ENCODE measurements at regions not wholly inside any gene's neighbourhood (a gene's known extent, or its start where the extent isn't known, plus 50 kb on each side); places are given as distances from the start of the nearest gene placed in this dataset.
A peak's percentile ranks its signal among the peaks of the same experiment; 100 is the strongest.
"Not testable (repeated sequence)": the region's sequence is repeated elsewhere in the genome, so short reads cannot be mapped to it uniquely, and the experiment has no call there.

DNA sequence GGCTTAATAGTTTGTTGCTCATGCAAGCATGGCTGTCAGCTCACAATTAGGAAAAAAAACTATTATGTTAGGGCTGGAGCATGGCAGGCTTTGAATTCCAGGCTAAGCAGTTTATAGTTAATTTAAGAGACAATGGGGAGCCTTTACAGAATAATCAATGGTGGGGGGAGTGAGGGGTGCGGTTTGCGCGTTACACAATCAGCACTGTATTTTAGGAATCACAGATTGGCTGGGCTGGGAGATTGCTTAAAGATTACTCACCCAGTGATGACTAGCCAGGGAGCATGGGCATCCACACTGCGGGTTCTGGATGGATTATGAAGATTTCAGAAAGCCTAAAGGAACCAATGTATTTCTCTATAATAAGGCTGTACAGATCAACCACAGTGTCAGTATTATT is 186.6 kb downstream of the SOX3 start:
- no peak for DNase-seq

DNA sequence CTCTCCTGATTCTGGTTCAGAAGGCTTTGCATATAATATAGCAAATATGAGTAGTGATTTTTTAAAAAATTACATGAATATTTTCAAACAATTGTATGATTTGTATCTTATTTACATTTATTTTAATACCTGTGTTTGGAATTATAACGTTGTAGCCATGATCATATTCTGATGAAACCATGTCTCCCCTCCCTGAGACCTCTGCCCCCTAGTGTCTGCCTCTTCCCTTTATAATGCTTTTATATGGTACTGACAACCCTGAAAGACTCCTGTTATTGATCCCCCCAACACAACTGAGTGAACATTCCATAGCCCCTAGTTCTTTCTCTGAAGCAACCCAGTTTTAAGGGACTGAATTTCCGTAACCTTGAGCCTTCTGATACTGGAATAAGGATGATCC is 187.4 kb downstream of the SOX3 start:
- DNase-seq: no peak

DNA sequence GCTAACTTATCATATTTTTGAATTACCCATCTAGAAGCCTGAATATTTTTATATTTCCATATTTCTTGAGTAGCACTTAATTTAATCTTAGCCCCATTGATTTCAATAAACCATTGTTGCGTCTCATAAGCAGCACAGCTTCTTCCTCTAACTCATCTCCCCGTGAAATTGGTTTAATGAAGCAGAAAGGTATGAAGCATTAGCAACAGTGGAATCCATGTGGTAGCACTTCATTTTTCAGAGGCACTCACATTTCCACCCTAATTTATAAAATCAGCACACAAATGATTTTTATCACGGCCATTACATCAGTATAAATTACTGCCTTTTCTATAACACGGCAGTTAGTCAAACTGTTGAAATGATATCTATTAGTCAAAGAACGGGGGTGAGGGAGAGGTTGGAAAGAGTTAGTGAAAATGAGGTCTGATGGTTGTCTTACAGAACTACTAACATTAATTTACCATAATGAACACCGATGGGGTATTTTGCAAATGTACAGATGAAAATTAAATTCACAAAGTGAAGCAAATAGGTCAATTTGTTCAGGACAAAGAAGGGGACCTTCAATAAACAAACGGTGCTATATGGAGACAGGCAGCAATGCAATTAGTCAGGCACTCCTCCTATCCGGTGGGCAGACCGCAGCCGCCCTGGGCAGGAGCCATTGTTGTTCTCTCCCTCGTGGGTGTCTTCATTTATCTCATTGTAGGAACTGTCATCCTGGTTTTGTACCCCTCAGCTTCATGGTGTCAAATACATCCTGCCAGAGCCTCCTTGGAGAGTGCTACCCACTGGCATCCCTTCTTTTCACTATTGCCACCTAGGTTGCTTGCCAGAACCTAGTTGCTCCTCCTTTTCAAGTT is 205.7 kb downstream of the SOX3 start:
- no peak for DNase-seq

DNA sequence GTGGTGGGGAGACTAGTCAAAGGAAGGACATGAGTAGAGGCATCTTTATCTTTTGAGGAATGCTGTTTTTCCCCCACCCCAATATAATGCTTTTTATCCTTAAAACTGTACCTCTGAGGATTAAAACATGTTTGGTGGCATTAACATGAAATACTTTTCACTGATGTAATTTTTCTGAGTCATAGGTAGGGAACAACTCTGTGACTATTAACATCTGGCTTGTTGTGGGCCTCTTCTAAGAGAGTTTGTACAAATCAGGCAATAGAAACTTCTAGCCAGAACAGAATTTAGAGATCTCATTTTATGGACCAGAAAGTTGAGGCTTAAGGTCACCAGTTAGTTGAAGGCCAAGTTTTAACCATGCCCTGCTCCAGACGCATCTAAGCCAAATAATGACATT is 207.6 kb downstream of the SOX3 start:
- no peak for DNase-seq

DNA sequence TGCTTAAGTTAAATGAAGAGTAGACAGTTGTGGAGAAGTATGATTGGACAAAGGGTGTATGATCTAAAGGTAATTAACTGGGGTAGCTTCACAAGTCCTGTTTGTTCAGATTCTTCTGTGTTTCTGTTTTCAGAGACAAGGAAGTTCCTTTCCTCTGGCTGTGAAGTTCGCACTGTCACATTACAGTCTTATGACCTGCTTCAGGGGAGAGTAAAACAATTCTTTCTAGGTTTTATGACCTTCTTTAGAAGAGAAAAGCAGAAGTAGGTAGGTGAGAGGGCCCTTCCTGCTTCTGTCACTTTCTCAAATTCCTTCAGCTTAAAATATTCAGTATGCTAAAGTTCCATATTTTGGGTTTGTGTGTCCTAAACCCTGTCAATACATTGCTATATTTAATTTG is 211.9 kb downstream of the SOX3 start:
- peak; percentile 6 for DNase-seq

DNA sequence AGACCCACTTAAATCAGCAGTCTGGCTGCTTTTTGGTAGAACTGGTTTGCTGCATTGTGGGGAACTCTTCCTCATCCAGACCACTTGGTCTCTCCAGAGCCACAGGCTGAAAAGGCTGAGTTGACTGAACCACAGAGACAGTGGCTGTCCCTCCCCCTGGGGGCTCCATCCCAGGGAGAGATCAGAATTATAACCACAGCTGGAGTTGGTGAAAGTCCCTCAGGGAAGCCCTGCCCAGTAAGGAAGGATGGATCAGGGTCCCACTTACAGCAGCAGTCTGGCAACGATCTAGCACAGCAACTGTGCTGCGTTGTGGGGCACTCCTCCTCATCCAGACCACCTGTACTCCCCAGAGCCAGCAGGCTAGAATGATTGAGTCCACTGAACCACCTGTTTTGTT is 212.7 kb downstream of the SOX3 start:
- no peak for DNase-seq

DNA sequence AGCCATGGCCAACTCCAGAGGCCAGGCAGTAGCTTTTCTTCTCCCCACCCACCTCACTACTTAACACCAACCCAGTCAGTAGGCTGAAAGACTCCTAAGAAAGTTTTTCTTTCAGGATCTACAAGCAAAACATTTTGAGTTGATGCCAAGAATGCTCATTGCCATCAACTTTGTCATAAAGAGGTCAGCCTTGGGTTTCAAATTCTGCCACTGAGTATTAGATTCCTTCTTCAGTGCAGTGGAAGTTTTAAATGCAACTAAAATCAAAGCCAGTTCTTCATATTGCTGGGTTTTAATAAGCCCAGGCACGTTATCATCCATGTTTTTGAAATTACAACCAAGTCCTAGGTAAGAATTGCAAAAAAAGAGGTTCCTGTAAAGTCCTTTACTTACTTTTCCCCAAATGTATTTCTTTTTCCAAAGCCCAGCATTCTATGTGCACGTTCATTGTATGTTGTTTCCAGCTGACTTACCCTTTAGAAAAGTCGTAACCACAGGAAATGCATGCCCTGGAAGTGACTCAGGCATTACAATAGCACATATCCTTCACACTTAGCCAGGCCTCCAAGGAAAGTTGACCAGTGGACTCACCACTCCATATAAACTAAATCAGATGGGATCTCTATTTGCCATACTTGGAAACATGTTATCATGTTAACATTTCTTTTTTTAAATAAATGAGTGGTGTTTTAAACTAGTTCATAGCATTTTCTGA is 229.9 kb downstream of the SOX3 start:
- no peak for DNase-seq

DNA sequence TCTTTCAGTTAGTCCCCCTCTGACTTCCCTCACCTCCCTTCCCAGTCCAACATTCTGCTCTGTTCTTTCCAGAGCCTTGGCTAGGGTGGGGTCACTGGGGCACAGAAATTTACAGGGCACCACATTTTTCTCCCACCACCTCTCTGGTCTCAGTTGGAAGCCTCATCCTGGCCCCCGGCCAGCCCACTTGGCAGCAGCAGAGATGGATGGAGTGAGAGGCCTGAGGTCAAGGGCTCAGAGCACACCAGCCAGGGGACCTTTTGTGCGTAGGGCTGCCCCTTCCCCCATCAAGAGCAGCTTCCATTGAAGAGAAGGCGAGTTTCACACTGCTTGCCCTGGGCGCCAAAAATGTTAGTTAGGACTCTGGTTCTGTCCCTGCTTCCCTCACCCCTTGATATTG is 230.9 kb downstream of the SOX3 start:
- DNase-seq: no peak

DNA sequence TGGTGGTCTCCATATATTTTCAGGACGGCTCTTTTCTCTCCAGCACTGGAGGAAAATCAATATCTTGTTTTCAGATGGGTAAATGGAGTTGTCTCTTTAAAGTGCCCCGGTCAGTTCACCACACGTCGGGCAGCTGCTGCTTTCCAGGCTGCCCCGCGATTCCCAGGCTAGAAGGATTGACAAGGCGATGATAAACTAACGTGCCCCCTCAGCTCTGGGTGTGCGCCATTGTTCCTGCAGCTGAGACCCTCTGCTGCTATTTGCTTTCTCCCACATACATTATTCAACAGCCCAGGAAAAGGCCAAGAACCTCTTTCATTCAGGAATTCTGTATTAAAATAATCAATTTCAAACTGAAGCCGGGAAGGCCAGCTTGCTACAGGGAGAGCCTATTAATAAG is 254.5 kb downstream of the SOX3 start:
- DNase-seq: no peak

DNA sequence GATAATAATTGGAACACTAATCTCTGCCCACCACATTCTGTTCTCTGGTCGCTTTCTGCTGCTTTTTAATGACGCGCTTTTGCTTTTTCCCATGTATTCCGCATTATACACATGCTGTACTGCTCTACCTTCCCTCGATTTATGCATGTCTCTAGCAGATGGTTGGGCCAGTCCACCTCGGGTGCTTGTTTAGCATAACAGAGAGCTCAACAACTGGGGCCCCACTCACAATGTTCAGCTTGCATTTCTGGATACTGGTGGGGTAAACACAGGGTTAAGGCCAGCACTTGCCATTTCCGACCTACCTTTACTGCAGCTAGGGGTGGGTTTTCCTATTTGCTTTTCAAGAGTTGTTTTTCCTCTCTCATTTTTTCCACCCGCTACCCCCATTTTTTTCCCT is 255.8 kb downstream of the SOX3 start:
- DNase-seq: no peak

DNA sequence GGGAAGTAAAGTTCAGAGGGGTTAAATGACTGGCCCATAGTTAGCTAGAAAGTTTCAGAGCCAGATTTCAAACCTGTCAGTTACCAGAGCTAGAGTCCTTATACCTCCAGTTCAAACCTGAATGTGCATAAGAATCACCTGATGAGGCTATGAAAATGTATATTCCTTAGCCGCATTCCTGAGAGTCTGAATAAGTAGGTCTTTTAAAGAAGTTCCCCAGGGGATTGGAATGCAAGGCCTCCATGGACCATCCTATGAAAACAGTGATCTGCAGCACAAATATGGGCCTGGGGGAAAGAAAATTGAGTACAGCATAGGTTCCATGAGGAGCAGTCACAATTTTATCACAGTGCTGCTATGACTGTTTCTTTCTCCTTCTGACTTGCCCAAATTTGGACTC is 263.9 kb upstream of the CXorf66 start:
- DNase-seq: no peak

DNA sequence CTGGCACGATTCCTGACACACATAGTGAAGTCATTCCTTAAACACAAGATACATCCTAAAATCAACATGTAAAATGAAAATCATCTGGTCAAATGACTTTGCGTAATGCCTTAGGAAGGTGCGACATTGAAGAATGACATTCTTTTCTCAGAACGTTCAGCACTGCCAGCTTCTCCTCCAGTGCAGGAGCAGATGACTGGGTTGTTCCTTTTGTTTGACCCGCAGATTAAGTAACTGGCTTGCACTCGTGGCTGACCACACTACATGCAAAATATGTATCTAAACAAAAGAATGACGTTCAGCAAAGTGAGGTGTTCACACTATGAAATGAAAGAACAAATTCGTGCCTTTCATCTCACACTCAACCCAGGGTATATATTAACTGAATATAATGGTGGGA is 260.7 kb upstream of the CXorf66 start:
- not testable (repeated sequence) for DNase-seq

DNA sequence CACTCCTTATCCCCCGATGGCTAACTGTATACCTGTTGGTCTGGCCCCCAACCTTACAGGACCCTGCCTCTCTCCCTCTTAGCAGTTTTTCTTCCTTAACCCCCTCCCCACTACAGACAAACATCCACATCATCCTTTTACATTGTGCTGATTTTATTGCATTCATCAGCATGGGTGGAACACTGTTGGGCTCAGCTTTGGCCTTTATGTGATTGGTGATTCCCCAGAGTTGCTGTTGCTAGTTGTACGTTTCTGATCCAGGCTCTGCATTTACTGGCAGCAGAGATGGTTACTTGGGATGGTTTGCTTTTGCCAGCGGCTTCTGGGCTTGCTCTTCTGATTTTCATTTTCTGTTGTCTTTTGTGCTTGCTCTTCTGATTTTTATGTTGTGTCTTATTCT is 250.6 kb upstream of the CXorf66 start:
- DNase-seq: not testable (repeated sequence)

DNA sequence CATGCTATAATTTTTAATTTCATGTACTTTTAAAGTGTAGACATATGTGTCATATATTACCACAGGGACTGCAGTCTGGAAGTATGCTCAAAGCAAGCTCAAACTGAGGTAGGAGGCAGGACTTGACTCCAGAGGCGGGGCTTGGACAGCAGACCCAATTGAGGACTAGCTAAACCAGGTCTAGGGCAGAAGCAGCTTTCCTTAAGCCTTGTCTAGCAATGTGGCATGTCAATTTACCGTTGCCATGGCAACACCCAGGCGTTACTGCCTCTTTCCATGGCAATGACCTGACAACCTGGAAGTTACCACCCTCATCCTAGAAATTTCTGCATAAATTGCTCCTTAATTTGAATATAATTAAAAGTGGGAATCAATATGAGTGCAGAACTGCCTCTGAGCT is 249.2 kb upstream of the CXorf66 start:
- DNase-seq: not testable (repeated sequence)

DNA sequence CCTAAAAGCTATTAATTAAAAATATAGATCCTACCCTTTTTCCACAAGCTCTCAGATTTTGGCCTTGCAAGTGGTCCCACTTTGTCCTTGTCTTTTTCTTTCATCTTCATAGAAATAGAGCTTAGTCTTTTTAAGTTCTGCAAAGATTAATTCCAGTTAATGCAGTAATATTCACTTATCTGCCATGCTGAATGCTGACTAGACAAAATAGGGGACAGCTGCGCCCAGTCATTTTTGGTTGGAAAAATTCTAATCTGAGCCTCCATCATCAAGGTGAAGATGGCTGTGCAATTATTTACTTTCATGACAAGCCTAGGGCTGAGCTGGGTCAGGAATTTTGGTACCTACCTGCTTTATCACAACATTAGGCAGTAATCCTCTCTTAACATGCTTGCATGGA is 241.3 kb upstream of the CXorf66 start:
- no peak for DNase-seq

DNA sequence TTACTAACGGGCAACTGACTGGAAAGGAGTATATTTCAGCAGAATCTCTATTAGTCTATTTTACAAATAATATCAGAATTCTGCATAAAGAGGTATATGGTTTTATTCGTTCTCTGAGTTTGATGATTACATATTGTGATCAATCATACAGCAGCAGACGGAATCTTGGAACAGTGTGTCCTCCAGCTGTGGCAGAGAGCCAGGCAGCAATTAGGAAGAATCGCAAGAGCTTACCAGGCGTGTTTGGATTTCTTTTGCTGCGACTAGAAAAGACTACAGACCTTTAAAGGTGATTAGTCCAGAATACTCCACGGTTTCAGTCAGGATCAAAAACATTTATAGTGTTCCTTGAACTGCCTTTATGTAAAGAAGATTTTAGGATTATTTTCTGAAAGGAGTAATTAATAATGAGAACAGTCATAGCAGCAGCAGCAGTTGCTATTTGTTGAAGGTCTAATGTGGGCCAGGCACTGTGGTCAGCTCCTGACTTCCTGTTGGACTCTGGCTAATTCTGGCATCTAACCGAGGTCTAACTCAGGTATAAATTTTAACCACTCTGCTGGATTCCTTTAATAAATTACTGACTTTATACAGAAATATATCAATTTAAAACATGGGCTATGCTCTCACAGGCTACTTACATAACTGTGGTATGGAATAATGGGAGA is 225.3 kb upstream of the CXorf66 start:
- no peak for DNase-seq

DNA sequence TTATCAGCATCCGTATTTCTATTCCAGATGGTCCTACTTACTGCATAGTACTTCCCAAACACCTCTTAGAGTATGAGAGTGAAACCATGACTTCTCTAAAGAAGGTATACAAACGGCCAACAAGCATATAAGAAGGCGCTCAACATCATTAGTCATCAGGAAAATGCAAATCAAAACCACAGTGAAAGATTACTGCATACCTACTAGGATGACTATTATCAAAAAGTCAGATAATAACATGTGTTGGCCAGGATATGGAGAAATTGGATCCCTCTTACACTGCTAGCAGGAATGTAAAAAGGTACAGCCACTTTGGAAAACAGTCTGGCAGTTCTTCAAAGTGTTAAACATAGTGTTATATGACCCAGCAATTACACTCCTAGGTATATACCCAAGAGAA is 215.3 kb upstream of the CXorf66 start:
- DNase-seq: no peak

DNA sequence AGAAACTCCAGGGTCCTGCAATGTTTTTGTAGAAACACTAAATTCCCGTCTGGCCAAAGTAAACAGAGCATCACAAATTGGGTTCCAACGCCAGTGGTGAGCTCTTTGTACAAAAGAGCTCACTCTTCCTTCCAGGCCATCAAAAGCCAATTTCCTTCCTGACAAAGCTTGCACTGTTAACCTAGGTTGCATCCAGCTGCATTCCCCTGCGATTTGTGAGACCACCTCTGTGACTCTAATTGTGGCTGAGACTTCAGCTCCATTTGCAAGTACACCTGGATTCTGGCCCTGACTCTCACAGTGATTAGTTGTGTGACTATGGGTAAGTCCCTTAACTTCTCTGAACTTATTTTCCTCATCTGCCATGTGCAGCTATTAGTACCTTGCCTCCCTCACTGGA is 212.5 kb upstream of the CXorf66 start:
- no peak for DNase-seq

DNA sequence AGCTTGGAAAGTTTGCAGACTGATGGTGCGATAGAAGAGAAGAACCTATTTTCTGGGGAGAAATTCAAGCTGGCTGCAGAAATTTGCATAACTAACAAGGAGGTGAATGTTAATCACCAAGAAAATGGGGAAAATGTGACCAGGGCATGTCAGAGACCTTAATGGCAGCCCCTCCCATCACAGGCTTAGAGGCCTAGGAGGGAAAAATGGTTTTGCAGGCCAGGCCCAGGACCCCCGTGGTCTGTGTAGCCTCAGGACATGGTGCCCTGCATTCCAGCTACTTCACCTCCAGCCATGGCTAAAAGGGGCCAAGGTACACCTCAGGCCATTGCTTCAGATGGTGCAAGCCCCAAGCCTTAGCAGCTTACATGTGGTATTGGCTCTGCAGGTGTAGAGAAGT is 207.1 kb upstream of the CXorf66 start:
- DNase-seq: no peak

DNA sequence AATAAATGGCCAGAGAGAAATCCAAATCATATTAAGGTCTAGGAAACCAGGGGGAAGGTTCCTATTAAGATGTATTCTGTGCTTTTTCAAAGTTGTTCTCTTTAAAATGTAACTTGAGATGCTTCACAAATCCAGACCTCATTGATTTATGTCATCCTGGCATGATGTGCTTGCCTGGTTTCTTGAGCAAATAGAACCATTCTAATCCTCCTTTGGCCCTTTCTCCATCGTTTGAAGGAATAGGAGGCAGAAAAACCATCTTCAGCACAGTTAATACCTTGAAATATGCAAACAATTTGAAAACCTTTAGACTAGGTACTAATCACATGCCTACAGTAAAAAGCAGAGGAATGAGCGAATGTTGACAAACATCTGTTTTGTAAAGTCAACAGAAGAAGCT is 202.2 kb upstream of the CXorf66 start:
- DNase-seq: no peak

DNA sequence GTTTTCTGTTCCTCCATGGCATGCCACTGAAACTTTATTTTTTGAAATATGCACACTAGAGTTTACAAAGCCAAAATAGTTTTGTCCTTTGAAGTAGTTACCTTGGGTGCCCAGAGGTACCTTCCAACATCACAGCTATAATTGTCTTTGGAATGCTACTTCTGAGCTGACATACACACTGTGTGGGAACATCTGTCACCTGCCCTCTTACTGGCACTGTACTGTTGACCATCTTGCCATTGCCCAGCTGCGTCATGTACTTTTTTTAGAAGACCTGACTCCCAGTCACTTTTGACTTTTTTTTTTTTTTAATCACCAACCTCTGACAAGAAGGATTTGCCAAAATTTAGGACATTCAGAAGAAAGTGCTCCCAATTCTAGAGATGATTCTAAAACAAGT is 200.5 kb upstream of the CXorf66 start:
- DNase-seq: no peak

DNA sequence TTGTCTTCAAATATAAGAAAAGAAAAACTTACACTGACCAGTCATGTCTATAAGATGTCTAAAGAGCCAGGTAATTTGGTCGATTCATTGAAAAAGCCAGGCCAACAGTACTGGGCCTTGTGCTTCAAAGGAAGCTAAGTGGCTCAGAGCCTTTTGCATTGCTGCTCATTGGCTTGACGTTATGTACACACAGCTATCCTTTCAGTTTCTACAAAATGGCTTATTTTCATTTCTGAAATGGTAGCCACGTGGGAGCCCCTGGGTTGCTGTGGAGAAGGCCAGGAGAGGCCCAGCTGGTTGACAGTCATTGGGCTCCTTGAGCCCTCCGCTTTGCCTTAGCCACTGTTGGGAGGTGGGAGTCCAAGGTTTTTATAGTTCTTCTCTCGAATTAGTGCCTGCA is 199.1 kb upstream of the CXorf66 start:
- no peak for DNase-seq

DNA sequence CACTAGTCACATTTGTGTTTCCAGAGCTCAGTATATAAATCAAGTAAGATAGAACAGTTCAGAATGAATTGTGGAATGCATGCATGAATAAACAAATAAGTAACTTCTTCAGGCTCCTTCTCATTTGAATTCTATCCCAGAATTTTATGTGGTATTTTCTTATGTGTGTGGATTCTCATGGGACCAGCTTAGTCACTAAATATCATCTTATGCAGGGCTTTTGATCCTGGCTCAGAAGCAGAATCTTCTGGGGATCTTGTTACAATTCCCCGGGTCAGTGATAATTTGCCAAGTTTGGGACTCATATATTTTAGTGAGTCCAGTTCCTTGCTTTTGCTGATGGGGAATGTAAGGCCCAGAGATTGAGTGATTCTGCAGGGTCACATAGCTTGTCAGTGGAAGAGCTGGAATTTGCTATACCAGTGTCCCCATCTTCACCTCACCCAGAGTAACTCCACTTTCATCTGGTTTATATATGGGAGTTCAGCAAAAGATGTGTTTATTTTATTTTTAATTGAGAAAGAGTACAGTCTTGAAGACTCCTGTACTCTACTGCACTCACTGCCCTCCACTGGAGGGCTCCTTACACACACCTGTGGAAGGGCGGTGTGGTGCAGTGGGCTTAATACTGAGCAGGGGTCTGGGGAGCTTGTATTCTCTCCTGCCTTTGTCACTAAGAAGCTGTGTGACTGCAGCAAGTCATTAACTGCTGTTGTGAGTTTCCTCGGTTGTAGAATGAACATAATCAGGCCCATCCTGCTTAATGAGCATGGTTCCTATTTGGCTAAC is 198.2 kb upstream of the CXorf66 start:
- DNase-seq: no peak

All from OCI-M1 (cell line).